Stimulated activated memory B cell treated with anti-CD40 and anti-IgM and Interleukin-4, amounts not matched to agents 10 μg/mL and 1 μg/mL and 100 μg/mL, for 72 hours (primary cell): ENCODE measurements at regions not wholly inside any gene's neighbourhood (a gene's known extent, or its start where the extent isn't known, plus 50 kb on each side); places are given as distances from the start of the nearest gene placed in this dataset.
"Not testable (repeated sequence)": the region's sequence is repeated elsewhere in the genome, so short reads cannot be mapped to it uniquely, and the experiment has no call there.

ENCODE experiments used
- ATAC-seq: fragments of 150-1000 bp; cut with Tn5 transposase; 2 replicates; pipeline ENCODE4 v1.10.0; 2021
- H3K27ac Mint-ChIP-seq: one replicate; pipeline ENCODE4 v1.8.0; 2022; ENCODE audit warnings: mild to moderate bottlenecking, mixed read lengths
- H3K27me3 Mint-ChIP-seq: one replicate; pipeline ENCODE4 v1.8.0; 2022; ENCODE audit warnings: mixed read lengths
- H3K36me3 Mint-ChIP-seq: one replicate; pipeline ENCODE4 v1.8.0; 2022; ENCODE audit warnings: mixed read lengths
- H3K4me1 Mint-ChIP-seq: one replicate; pipeline ENCODE4 v1.8.0; 2022; ENCODE audit warnings: mixed read lengths
- H3K4me3 Mint-ChIP-seq: one replicate; pipeline ENCODE4 v1.8.0; 2022; ENCODE audit warnings: mild to moderate bottlenecking, moderate library complexity, mixed read lengths
- H3K9me3 Mint-ChIP-seq: one replicate; pipeline ENCODE4 v1.8.0; 2022; ENCODE audit warnings: mixed read lengths

- no peak overlapping the region for H3K27ac Mint-ChIP-seq
- peaks cover 11% of the 10 kb centered on the region for H3K9me3 Mint-ChIP-seq
- no peaks in the 10 kb centered on the region for H3K27me3 Mint-ChIP-seq
- H3K4me3 Mint-ChIP-seq = no peak overlapping the region
- H3K36me3 Mint-ChIP-seq = no peaks in the 10 kb centered on the region
- ATAC-seq = no peak
- H3K4me1 Mint-ChIP-seq = no peaks in the 10 kb centered on the region
Measured at GRCh38 chr2:82084679-82085392, 1780.3 kb upstream of the LRRTM1 start.

GRCh38 chr2:82075875-82076274 lies 1771.3 kb upstream of the LRRTM1 start:
- H3K27me3 Mint-ChIP-seq = no peaks in the 10 kb centered on the region
- no peak overlapping the region for H3K27ac Mint-ChIP-seq
- H3K36me3 Mint-ChIP-seq = no peaks in the 10 kb centered on the region
- no peak overlapping the region for H3K4me3 Mint-ChIP-seq
- no peak for ATAC-seq
- H3K4me1 Mint-ChIP-seq = no peaks in the 10 kb centered on the region
- peaks cover 3% of the 10 kb centered on the region for H3K9me3 Mint-ChIP-seq

GRCh38 chr2:82062463-82062862 lies 1757.9 kb upstream of the LRRTM1 start:
- Mint-ChIP-seq H3K4me3 (no peak overlapping the region), H3K27ac (no peak overlapping the region), H3K9me3 (peaks cover 2% of the 10 kb centered on the region), H3K4me1 (no peaks in the 10 kb centered on the region), H3K36me3 (no peaks in the 10 kb centered on the region), H3K27me3 (no peaks in the 10 kb centered on the region)
- ATAC-seq = no peak

GRCh38 chr2:82055846-82056245 lies 1751.3 kb upstream of the LRRTM1 start:
- H3K36me3 Mint-ChIP-seq = no peaks in the 10 kb centered on the region
- no peak overlapping the region for H3K4me3 Mint-ChIP-seq
- ATAC-seq = no peak
- H3K27ac Mint-ChIP-seq = no peak overlapping the region
- H3K4me1 Mint-ChIP-seq = no peaks in the 10 kb centered on the region
- H3K9me3 Mint-ChIP-seq = peaks cover 9% of the 10 kb centered on the region
- H3K27me3 Mint-ChIP-seq = no peaks in the 10 kb centered on the region

GRCh38 chr2:82043867-82044266 lies 1739.3 kb upstream of the LRRTM1 start:
- H3K9me3 Mint-ChIP-seq = peaks cover 5% of the 10 kb centered on the region
- no peaks in the 10 kb centered on the region for H3K27me3 Mint-ChIP-seq
- H3K4me1 Mint-ChIP-seq = no peaks in the 10 kb centered on the region
- H3K4me3 Mint-ChIP-seq = no peak overlapping the region
- H3K36me3 Mint-ChIP-seq = no peaks in the 10 kb centered on the region
- no peak for ATAC-seq
- H3K27ac Mint-ChIP-seq = no peak overlapping the region

- no peak overlapping the region for H3K27ac Mint-ChIP-seq
- no peak overlapping the region for H3K4me3 Mint-ChIP-seq
- no peaks in the 10 kb centered on the region for H3K4me1 Mint-ChIP-seq
- no peaks in the 10 kb centered on the region for H3K36me3 Mint-ChIP-seq
- ATAC-seq = no peak
- peaks cover 6% of the 10 kb centered on the region for H3K9me3 Mint-ChIP-seq
- no peaks in the 10 kb centered on the region for H3K27me3 Mint-ChIP-seq
Measured at GRCh38 chr2:82027921-82028615, 1723.5 kb upstream of the LRRTM1 start.

- ATAC-seq = no peak
- Mint-ChIP-seq H3K27me3 (no peaks in the 10 kb centered on the region), H3K4me3 (no peak overlapping the region), H3K9me3 (no peaks in the 10 kb centered on the region), H3K4me1 (no peaks in the 10 kb centered on the region), H3K36me3 (no peaks in the 10 kb centered on the region), H3K27ac (no peak overlapping the region)
Measured at GRCh38 chr2:82023710-82024109, 1719.2 kb upstream of the LRRTM1 start.

- ATAC-seq = no peak
- no peaks in the 10 kb centered on the region for H3K36me3 Mint-ChIP-seq
- H3K9me3 Mint-ChIP-seq = no peaks in the 10 kb centered on the region
- no peaks in the 10 kb centered on the region for H3K4me1 Mint-ChIP-seq
- H3K27ac Mint-ChIP-seq = no peak overlapping the region
- no peak overlapping the region for H3K4me3 Mint-ChIP-seq
- H3K27me3 Mint-ChIP-seq = no peaks in the 10 kb centered on the region
Measured at GRCh38 chr2:82013641-82014040, 1709.1 kb upstream of the LRRTM1 start.

- Mint-ChIP-seq H3K36me3 (no peaks in the 10 kb centered on the region), H3K4me1 (no peaks in the 10 kb centered on the region), H3K27me3 (no peaks in the 10 kb centered on the region), H3K9me3 (peaks cover 10% of the 10 kb centered on the region), H3K4me3 (no peak overlapping the region), H3K27ac (no peak overlapping the region)
- ATAC-seq = no peak
Measured at GRCh38 chr2:82007071-82007664, 1702.6 kb upstream of the LRRTM1 start.

- H3K4me3 Mint-ChIP-seq, H3K4me1 Mint-ChIP-seq, H3K27me3 Mint-ChIP-seq, ATAC-seq, H3K27ac Mint-ChIP-seq, H3K36me3 Mint-ChIP-seq: not testable (repeated sequence)
- H3K9me3 Mint-ChIP-seq = peaks cover 10% of the 10 kb centered on the region
Measured at GRCh38 chr2:82005889-82006288, 1701.3 kb upstream of the LRRTM1 start.

- Mint-ChIP-seq H3K4me3 (no peak overlapping the region), H3K27ac (no peak overlapping the region), H3K36me3 (no peaks in the 10 kb centered on the region), H3K4me1 (no peaks in the 10 kb centered on the region), H3K9me3 (peaks cover 11% of the 10 kb centered on the region), H3K27me3 (no peaks in the 10 kb centered on the region)
- ATAC-seq = no peak
Measured at GRCh38 chr2:82001614-82002013, 1697.1 kb upstream of the LRRTM1 start.

GRCh38 chr2:82000606-82001005 lies 1696.1 kb upstream of the LRRTM1 start:
- Mint-ChIP-seq H3K36me3 (no peaks in the 10 kb centered on the region), H3K4me3 (no peak overlapping the region), H3K27ac (no peak overlapping the region), H3K27me3 (no peaks in the 10 kb centered on the region), H3K9me3 (peaks cover 8% of the 10 kb centered on the region), H3K4me1 (no peaks in the 10 kb centered on the region)
- no peak for ATAC-seq

GRCh38 chr2:81996332-81996731 lies 1691.8 kb upstream of the LRRTM1 start:
- no peak for ATAC-seq
- no peaks in the 10 kb centered on the region for H3K27me3 Mint-ChIP-seq
- H3K4me1 Mint-ChIP-seq = no peaks in the 10 kb centered on the region
- H3K36me3 Mint-ChIP-seq = no peaks in the 10 kb centered on the region
- no peak overlapping the region for H3K4me3 Mint-ChIP-seq
- peaks cover 3% of the 10 kb centered on the region for H3K9me3 Mint-ChIP-seq
- no peak overlapping the region for H3K27ac Mint-ChIP-seq

- Mint-ChIP-seq H3K4me1 (no peaks in the 10 kb centered on the region), H3K27ac (no peak overlapping the region), H3K27me3 (no peaks in the 10 kb centered on the region), H3K36me3 (no peaks in the 10 kb centered on the region), H3K9me3 (no peaks in the 10 kb centered on the region), H3K4me3 (no peak overlapping the region)
- no peak for ATAC-seq
Measured at GRCh38 chr2:81991282-81991681, 1686.7 kb upstream of the LRRTM1 start.

GRCh38 chr2:81987370-81987769 lies 1682.8 kb upstream of the LRRTM1 start:
- H3K27me3 Mint-ChIP-seq = no peaks in the 10 kb centered on the region
- H3K4me1 Mint-ChIP-seq = no peaks in the 10 kb centered on the region
- no peak overlapping the region for H3K27ac Mint-ChIP-seq
- H3K9me3 Mint-ChIP-seq = peaks cover 3% of the 10 kb centered on the region
- no peaks in the 10 kb centered on the region for H3K36me3 Mint-ChIP-seq
- H3K4me3 Mint-ChIP-seq = no peak overlapping the region
- no peak for ATAC-seq
